ENCODE measurements at regions not wholly inside any gene's neighbourhood (a gene's known extent, or its start where the extent isn't known, plus 50 kb on each side); places are given as distances from the start of the nearest gene placed in this dataset.

GRCh38 chr5:28548856-28549255 is 1510.5 kb upstream of the CDH9 start:
- TF ChIP-seq CTCF (IDR thresholded peaks at IDR 0.05; ENCODE audit: insufficient read depth, low read length, poor library complexity, severe bottlenecking), result no peak
- DNase-seq (ENCODE audit: extremely low read depth, insufficient read length), result no peak
- no peaks in the 10 kb centered on the region for H3K27me3 ChIP-seq (replicated peaks; ENCODE audit: control insufficient read depth, insufficient read depth, low read length)
- H3K36me3 ChIP-seq (ENCODE audit: control insufficient read depth, insufficient read depth, low read length), result no peaks in the 10 kb centered on the region
- no peak overlapping the region for H3K4me3 ChIP-seq (replicated peaks; ENCODE audit: low read depth, low read length)

GRCh38 chr5:28544501-28544900 is 1506.1 kb upstream of the CDH9 start:
- Histone ChIP-seq H3K36me3 (ENCODE audit: control insufficient read depth, insufficient read depth, low read length) (no peaks in the 10 kb centered on the region), H3K4me3 (replicated peaks; ENCODE audit: low read depth, low read length) (no peak overlapping the region)
- TF ChIP-seq CTCF (IDR thresholded peaks at IDR 0.05; ENCODE audit: insufficient read depth, low read length, poor library complexity, severe bottlenecking), result no peak

GRCh38 chr5:28543473-28544098 is 1505.2 kb upstream of the CDH9 start:
- no peak for DNase-seq (ENCODE audit: extremely low read depth, insufficient read length)
- Histone ChIP-seq H3K27me3 (replicated peaks; ENCODE audit: control insufficient read depth, insufficient read depth, low read length) (no peaks in the 10 kb centered on the region), H3K36me3 (ENCODE audit: control insufficient read depth, insufficient read depth, low read length) (no peaks in the 10 kb centered on the region), H3K4me3 (replicated peaks; ENCODE audit: low read depth, low read length) (no peak overlapping the region)
- TF ChIP-seq CTCF (IDR thresholded peaks at IDR 0.05; ENCODE audit: insufficient read depth, low read length, poor library complexity, severe bottlenecking), result no peak

More at GRCh38 chr5:28544501-28544900, 1506.1 kb upstream of the CDH9 start:
- DNase-seq (ENCODE audit: extremely low read depth, insufficient read length), result no peak
- no peaks in the 10 kb centered on the region for H3K27me3 ChIP-seq (replicated peaks; ENCODE audit: control insufficient read depth, insufficient read depth, low read length)

- TF ChIP-seq CTCF (IDR thresholded peaks at IDR 0.05; ENCODE audit: insufficient read depth, low read length, poor library complexity, severe bottlenecking), result no peak
- Histone ChIP-seq H3K4me3 (replicated peaks; ENCODE audit: low read depth, low read length) (no peak overlapping the region), H3K36me3 (ENCODE audit: control insufficient read depth, insufficient read depth, low read length) (no peaks in the 10 kb centered on the region), H3K27me3 (replicated peaks; ENCODE audit: control insufficient read depth, insufficient read depth, low read length) (no peaks in the 10 kb centered on the region)
- no peak for DNase-seq (ENCODE audit: extremely low read depth, insufficient read length)
These were observed 1504.6 kb upstream of the CDH9 start for GRCh38 chr5:28542987-28543386.

GRCh38 chr5:28523888-28524635 is 1485.7 kb upstream of the CDH9 start:
- TF ChIP-seq CTCF (IDR thresholded peaks at IDR 0.05; ENCODE audit: insufficient read depth, low read length, poor library complexity, severe bottlenecking), result no peak
- no peak for DNase-seq (ENCODE audit: extremely low read depth, insufficient read length)
- Histone ChIP-seq H3K27me3 (replicated peaks; ENCODE audit: control insufficient read depth, insufficient read depth, low read length) (no peaks in the 10 kb centered on the region), H3K36me3 (ENCODE audit: control insufficient read depth, insufficient read depth, low read length) (no peaks in the 10 kb centered on the region), H3K4me3 (replicated peaks; ENCODE audit: low read depth, low read length) (no peak overlapping the region)

Data from GM06990 (cell line).